ENCODE measurements at regions not wholly inside any gene's neighbourhood (a gene's known extent, or its start where the extent isn't known, plus 50 kb on each side); places are given as distances from the start of the nearest gene placed in this dataset.
"Not testable (repeated sequence)": the region's sequence is repeated elsewhere in the genome, so short reads cannot be mapped to it uniquely, and the experiment has no call there.

GRCh38 chr16:59964232-59964924 lies 1230.3 kb upstream of the GOT2 start:
- Mint-ChIP-seq H3K27ac (no peak overlapping the region), H3K4me3 (no peak overlapping the region), H3K27me3 (no peaks in the 10 kb centered on the region), H3K36me3 (ENCODE audit: low read depth) (no peaks in the 10 kb centered on the region), H3K4me1 (no peaks in the 10 kb centered on the region), H3K9me3 (peaks cover 8% of the 10 kb centered on the region)
- no peak for DNase-seq
- intact Hi-C loops (cut with micrococcal nuclease), result no loop called here

GRCh38 chr16:59959311-59959710 lies 1225.2 kb upstream of the GOT2 start:
- Mint-ChIP-seq H3K4me3 (no peak overlapping the region), H3K9me3 (peaks cover 18% of the 10 kb centered on the region), H3K27me3 (no peaks in the 10 kb centered on the region), H3K4me1 (no peaks in the 10 kb centered on the region), H3K27ac (no peak overlapping the region), H3K36me3 (ENCODE audit: low read depth) (no peaks in the 10 kb centered on the region)
- no peak for DNase-seq
- intact Hi-C loops (cut with micrococcal nuclease), result no loop called here

- intact Hi-C loops (cut with micrococcal nuclease), result no loop called here
- H3K36me3 Mint-ChIP-seq (ENCODE audit: low read depth), result no peaks in the 10 kb centered on the region
- no peaks in the 10 kb centered on the region for H3K27me3 Mint-ChIP-seq
- H3K27ac Mint-ChIP-seq, result no peak overlapping the region
- no peak overlapping the region for H3K4me3 Mint-ChIP-seq
- peaks cover 3% of the 10 kb centered on the region for H3K9me3 Mint-ChIP-seq
- no peak for DNase-seq
- no peaks in the 10 kb centered on the region for H3K4me1 Mint-ChIP-seq
Measured at GRCh38 chr16:59950431-59950830, 1216.3 kb upstream of the GOT2 start.

GRCh38 chr16:59944041-59944440 lies 1209.9 kb upstream of the GOT2 start:
- H3K36me3 Mint-ChIP-seq (ENCODE audit: low read depth); H3K27ac Mint-ChIP-seq; H3K9me3 Mint-ChIP-seq; H3K27me3 Mint-ChIP-seq; H3K4me3 Mint-ChIP-seq; DNase-seq; H3K4me1 Mint-ChIP-seq; intact Hi-C loops (cut with micrococcal nuclease): not testable (repeated sequence)

- H3K4me1 Mint-ChIP-seq, result no peaks in the 10 kb centered on the region
- no peak for DNase-seq
- no peaks in the 10 kb centered on the region for H3K27me3 Mint-ChIP-seq
- H3K36me3 Mint-ChIP-seq (ENCODE audit: low read depth), result no peaks in the 10 kb centered on the region
- H3K4me3 Mint-ChIP-seq, result no peak overlapping the region
- no peak overlapping the region for H3K27ac Mint-ChIP-seq
- intact Hi-C loops (cut with micrococcal nuclease), result no loop called here
- H3K9me3 Mint-ChIP-seq, result peaks cover 4% of the 10 kb centered on the region
Measured at GRCh38 chr16:59941594-59941993, 1207.5 kb upstream of the GOT2 start.

GRCh38 chr16:59920054-59920453 lies 1185.9 kb upstream of the GOT2 start:
- Mint-ChIP-seq H3K9me3 (peaks cover 8% of the 10 kb centered on the region), H3K4me1 (no peaks in the 10 kb centered on the region), H3K36me3 (ENCODE audit: low read depth) (no peaks in the 10 kb centered on the region), H3K27me3 (no peaks in the 10 kb centered on the region), H3K27ac (no peak overlapping the region), H3K4me3 (no peak overlapping the region)
- intact Hi-C loops (cut with micrococcal nuclease), result no loop called here
- no peak for DNase-seq

GRCh38 chr16:59913666-59914065 lies 1179.5 kb upstream of the GOT2 start:
- no peak for DNase-seq
- no peaks in the 10 kb centered on the region for H3K36me3 Mint-ChIP-seq (ENCODE audit: low read depth)
- peaks cover 5% of the 10 kb centered on the region for H3K9me3 Mint-ChIP-seq
- intact Hi-C loops (cut with micrococcal nuclease), result no loop called here
- no peak overlapping the region for H3K27ac Mint-ChIP-seq
- H3K27me3 Mint-ChIP-seq, result no peaks in the 10 kb centered on the region
- no peak overlapping the region for H3K4me3 Mint-ChIP-seq
- no peaks in the 10 kb centered on the region for H3K4me1 Mint-ChIP-seq

GRCh38 chr16:59909262-59909661 lies 1175.1 kb upstream of the GOT2 start:
- H3K27ac Mint-ChIP-seq, result no peak overlapping the region
- no peaks in the 10 kb centered on the region for H3K36me3 Mint-ChIP-seq (ENCODE audit: low read depth)
- no peak for DNase-seq
- H3K4me1 Mint-ChIP-seq, result no peaks in the 10 kb centered on the region
- no peaks in the 10 kb centered on the region for H3K27me3 Mint-ChIP-seq
- intact Hi-C loops (cut with micrococcal nuclease), result no loop called here
- no peaks in the 10 kb centered on the region for H3K9me3 Mint-ChIP-seq
- H3K4me3 Mint-ChIP-seq, result no peak overlapping the region

- intact Hi-C loops (cut with micrococcal nuclease), result no loop called here
- Mint-ChIP-seq H3K4me3 (no peak overlapping the region), H3K9me3 (no peaks in the 10 kb centered on the region), H3K27ac (no peak overlapping the region), H3K27me3 (no peaks in the 10 kb centered on the region), H3K36me3 (ENCODE audit: low read depth) (no peaks in the 10 kb centered on the region), H3K4me1 (no peaks in the 10 kb centered on the region)
- no peak for DNase-seq
Measured at GRCh38 chr16:59907611-59908010, 1173.5 kb upstream of the GOT2 start.

GRCh38 chr16:59905606-59906005 lies 1171.5 kb upstream of the GOT2 start:
- H3K27me3 Mint-ChIP-seq, result no peaks in the 10 kb centered on the region
- intact Hi-C loops (cut with micrococcal nuclease), result no loop called here
- H3K4me1 Mint-ChIP-seq, result no peaks in the 10 kb centered on the region
- no peaks in the 10 kb centered on the region for H3K9me3 Mint-ChIP-seq
- no peak for DNase-seq
- H3K27ac Mint-ChIP-seq, result no peak overlapping the region
- no peak overlapping the region for H3K4me3 Mint-ChIP-seq
- H3K36me3 Mint-ChIP-seq (ENCODE audit: low read depth), result no peaks in the 10 kb centered on the region

GRCh38 chr16:59905131-59905530 lies 1171.0 kb upstream of the GOT2 start:
- Mint-ChIP-seq H3K36me3 (ENCODE audit: low read depth) (no peaks in the 10 kb centered on the region), H3K4me3 (no peak overlapping the region), H3K27me3 (no peaks in the 10 kb centered on the region), H3K4me1 (no peaks in the 10 kb centered on the region), H3K27ac (no peak overlapping the region), H3K9me3 (no peaks in the 10 kb centered on the region)
- DNase-seq, result no peak
- intact Hi-C loops (cut with micrococcal nuclease), result no loop called here

GRCh38 chr16:59899940-59900339 lies 1165.8 kb upstream of the GOT2 start:
- Mint-ChIP-seq H3K9me3 (peaks cover 7% of the 10 kb centered on the region), H3K36me3 (ENCODE audit: low read depth) (no peaks in the 10 kb centered on the region), H3K4me1 (no peaks in the 10 kb centered on the region), H3K27me3 (no peaks in the 10 kb centered on the region), H3K27ac (no peak overlapping the region), H3K4me3 (no peak overlapping the region)
- intact Hi-C loops (cut with micrococcal nuclease), result no loop called here
- no peak for DNase-seq

GRCh38 chr16:59892376-59892775 lies 1158.3 kb upstream of the GOT2 start:
- H3K27me3 Mint-ChIP-seq, result no peaks in the 10 kb centered on the region
- intact Hi-C loops (cut with micrococcal nuclease), result no loop called here

GRCh38 chr16:59887856-59888255 lies 1153.7 kb upstream of the GOT2 start:
- intact Hi-C loops (cut with micrococcal nuclease), result no loop called here
- H3K36me3 Mint-ChIP-seq (ENCODE audit: low read depth), result no peaks in the 10 kb centered on the region
- no peaks in the 10 kb centered on the region for H3K4me1 Mint-ChIP-seq
- no peak overlapping the region for H3K4me3 Mint-ChIP-seq
- no peak for DNase-seq
- no peaks in the 10 kb centered on the region for H3K27me3 Mint-ChIP-seq
- H3K27ac Mint-ChIP-seq, result no peak overlapping the region
- peaks cover 11% of the 10 kb centered on the region for H3K9me3 Mint-ChIP-seq

More at GRCh38 chr16:59892376-59892775, 1158.3 kb upstream of the GOT2 start:
- Mint-ChIP-seq H3K9me3 (peaks cover 14% of the 10 kb centered on the region), H3K4me1 (no peaks in the 10 kb centered on the region), H3K4me3 (no peak overlapping the region), H3K27ac (no peak overlapping the region), H3K36me3 (ENCODE audit: low read depth) (no peaks in the 10 kb centered on the region)
- no peak for DNase-seq

GRCh38 chr16:59886021-59886420 lies 1151.9 kb upstream of the GOT2 start:
- H3K27me3 Mint-ChIP-seq, result no peaks in the 10 kb centered on the region
- H3K4me3 Mint-ChIP-seq, result no peak overlapping the region
- intact Hi-C loops (cut with micrococcal nuclease), result no loop called here
- no peak overlapping the region for H3K27ac Mint-ChIP-seq
- H3K9me3 Mint-ChIP-seq, result peaks cover 11% of the 10 kb centered on the region
- H3K4me1 Mint-ChIP-seq, result no peaks in the 10 kb centered on the region
- no peaks in the 10 kb centered on the region for H3K36me3 Mint-ChIP-seq (ENCODE audit: low read depth)
- DNase-seq, result no peak
